GM12865 (cell line): ENCODE measurements at regions not wholly inside any gene's neighbourhood (a gene's known extent, or its start where the extent isn't known, plus 50 kb on each side); places are given as distances from the start of the nearest gene placed in this dataset.

ENCODE experiments used
- DNase-seq: peaks from one replicate; pipeline ENCODE4 v3.0.0; 2010; ENCODE audit warnings: low read depth
- H3K4me3 ChIP-seq: 2 replicates; pipeline ENCODE4 v1.5.1; 2011; ENCODE audit warnings: mild to moderate bottlenecking, low read depth, low read length, control low read depth
- TF ChIP-seq, protein P1 (sequence below): IDR thresholded peaks from 2 replicates; pipeline ENCODE4 v1.5.1; 2011; ENCODE audit warnings: low read length, control low read depth, low read depth, inconsistent platforms; ENCODE audit not compliant: insufficient read depth; ENCODE audit errors: missing control alignments

GRCh38 chr16:17622366-17622765 lies 151.6 kb upstream of the XYLT1 start:
- no peak for DNase-seq
- H3K4me3 ChIP-seq, result no peak overlapping the region
- TF ChIP-seq, protein P1, sequence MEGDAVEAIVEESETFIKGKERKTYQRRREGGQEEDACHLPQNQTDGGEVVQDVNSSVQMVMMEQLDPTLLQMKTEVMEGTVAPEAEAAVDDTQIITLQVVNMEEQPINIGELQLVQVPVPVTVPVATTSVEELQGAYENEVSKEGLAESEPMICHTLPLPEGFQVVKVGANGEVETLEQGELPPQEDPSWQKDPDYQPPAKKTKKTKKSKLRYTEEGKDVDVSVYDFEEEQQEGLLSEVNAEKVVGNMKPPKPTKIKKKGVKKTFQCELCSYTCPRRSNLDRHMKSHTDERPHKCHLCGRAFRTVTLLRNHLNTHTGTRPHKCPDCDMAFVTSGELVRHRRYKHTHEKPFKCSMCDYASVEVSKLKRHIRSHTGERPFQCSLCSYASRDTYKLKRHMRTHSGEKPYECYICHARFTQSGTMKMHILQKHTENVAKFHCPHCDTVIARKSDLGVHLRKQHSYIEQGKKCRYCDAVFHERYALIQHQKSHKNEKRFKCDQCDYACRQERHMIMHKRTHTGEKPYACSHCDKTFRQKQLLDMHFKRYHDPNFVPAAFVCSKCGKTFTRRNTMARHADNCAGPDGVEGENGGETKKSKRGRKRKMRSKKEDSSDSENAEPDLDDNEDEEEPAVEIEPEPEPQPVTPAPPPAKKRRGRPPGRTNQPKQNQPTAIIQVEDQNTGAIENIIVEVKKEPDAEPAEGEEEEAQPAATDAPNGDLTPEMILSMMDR, result no peak

DNA sequence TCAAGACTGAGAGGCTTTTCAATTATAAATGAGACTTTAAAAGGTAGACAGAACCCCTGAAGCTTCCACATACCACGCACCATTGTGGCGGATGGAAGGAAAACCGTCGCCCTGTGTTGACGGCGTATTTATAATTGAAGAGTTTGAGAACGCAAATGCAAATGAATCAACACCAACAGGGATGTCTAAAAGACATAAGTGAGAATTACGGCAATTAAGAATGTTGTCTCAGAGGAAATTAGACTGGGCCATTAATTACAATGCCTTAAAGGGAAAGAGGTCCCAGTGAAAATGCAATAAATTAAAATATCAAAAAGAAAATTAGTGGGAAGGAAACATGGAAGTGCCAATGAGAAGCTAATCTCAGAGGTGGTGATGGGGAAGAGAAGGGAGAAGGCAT lies 148.5 kb upstream of the XYLT1 start:
- DNase-seq, result no peak
- TF ChIP-seq, protein P1, result no peak
- no peak overlapping the region for H3K4me3 ChIP-seq

GRCh38 chr16:17617021-17617552 lies 146.3 kb upstream of the XYLT1 start:
- TF ChIP-seq, protein P1, result no peak
- H3K4me3 ChIP-seq, result no peak overlapping the region
- no peak for DNase-seq

DNA sequence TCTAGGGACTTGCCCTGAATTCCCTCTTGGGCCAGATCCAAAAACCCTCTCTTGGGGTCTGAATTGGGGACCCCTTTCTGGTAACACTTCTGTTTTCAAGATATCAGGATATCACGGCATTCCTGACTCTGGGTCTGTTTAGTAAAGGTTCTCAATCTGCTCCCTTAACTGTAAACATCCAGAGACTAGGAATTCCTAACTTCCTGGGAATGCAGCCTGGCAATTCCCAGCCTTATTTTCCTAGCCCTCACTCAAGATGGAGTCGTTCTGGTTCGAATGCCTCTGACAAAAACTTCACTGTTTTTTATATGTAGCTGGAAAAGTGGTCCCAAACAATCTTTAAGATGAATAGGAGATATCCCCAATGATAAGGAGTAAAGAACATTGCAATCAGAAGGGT lies 141.6 kb upstream of the XYLT1 start:
- TF ChIP-seq, protein P1, result no peak
- DNase-seq, result no peak
- H3K4me3 ChIP-seq, result no peak overlapping the region

- no peak overlapping the region for H3K4me3 ChIP-seq
- DNase-seq, result no peak
- TF ChIP-seq, protein P1, result no peak
These were observed 136.8 kb upstream of the XYLT1 start for GRCh38 chr16:17607609-17608008.

GRCh38 chr16:17607075-17607509 lies 136.3 kb upstream of the XYLT1 start:
- no peak for DNase-seq
- H3K4me3 ChIP-seq, result no peak overlapping the region
- TF ChIP-seq, protein P1, result no peak

DNA sequence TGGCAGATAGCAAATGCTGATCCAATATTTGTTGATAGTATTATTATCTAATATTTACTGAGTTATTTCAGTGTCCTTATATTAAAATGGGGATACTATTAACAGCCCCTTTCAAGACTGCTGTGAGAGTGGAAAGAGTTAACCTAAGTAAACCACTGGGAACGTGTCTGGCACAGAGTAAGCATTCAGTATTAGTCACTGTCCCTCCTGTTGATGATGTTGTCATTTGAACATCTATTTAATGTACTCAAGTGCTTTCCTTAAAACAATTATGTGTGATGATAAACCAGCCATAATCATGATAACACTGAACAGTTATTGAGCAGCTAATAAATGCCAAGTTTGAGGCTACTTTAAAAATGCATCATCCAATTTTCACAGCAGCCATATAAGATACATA lies 135.7 kb upstream of the XYLT1 start:
- TF ChIP-seq, protein P1, result no peak
- H3K4me3 ChIP-seq, result no peak overlapping the region
- DNase-seq, result no peak
